GM18511 (cell line): ENCODE measurements at regions not wholly inside any gene's neighbourhood (a gene's known extent, or its start where the extent isn't known, plus 50 kb on each side); places are given as distances from the start of the nearest gene placed in this dataset.
A peak's percentile ranks its signal among the peaks of the same experiment; 100 is the strongest.
"Not testable (repeated sequence)": the region's sequence is repeated elsewhere in the genome, so short reads cannot be mapped to it uniquely, and the experiment has no call there.

Source experiments
- ATAC-seq: cut with Tn5 transposase; IDR thresholded peaks from one replicate; pipeline ENCODE4 v1.9.1; 2021; ENCODE audit warnings: mild to moderate bottlenecking, moderate library complexity; ENCODE audit not compliant: unreplicated experiment

GRCh38 chr15:21357056-21357455 lies 83.2 kb downstream of the POTEB3 start:
- ATAC-seq = not testable (repeated sequence)

- not testable (repeated sequence) for ATAC-seq
Observed at GRCh38 chr15:21355944-21356343, 84.4 kb downstream of the POTEB3 start.

GRCh38 chr15:21354597-21354996 lies 85.7 kb downstream of the POTEB3 start:
- ATAC-seq = not testable (repeated sequence)

DNA sequence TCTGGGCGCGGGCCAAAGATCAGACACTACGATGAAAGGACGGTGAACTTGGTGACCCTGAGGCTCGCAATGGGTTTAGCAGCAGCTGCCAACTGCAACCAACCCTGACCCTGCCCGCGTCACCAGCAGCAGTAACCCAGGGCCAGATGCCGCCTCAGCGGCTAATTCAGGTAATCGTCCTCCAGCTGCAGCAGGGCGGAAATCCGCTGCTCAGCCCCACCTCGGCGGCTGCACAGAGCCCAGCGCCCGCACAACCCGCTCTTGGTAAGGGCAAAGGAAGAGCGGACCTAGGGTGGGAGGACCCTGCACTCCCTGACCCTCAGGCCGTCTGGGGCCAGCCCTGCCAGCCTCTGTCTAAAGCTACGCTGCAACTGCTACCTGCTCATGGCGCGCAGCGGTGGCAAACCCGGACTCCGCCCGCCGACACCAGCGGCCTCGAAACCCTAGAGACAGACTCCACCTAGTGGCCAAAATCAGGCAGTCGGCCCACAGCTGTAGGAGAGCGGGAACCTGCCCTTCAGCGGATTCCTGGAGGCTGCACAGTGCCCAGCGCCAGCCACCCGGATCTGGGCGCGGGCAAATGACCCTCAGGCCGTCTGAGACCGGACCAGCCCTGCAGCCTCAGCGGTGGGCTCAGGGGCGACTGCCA lies 87.5 kb downstream of the POTEB3 start:
- not testable (repeated sequence) for ATAC-seq

GRCh38 chr15:21344960-21345359 lies 95.3 kb downstream of the POTEB3 start:
- ATAC-seq = not testable (repeated sequence)

- not testable (repeated sequence) for ATAC-seq
Observed at GRCh38 chr15:21344500-21344899, 95.8 kb downstream of the POTEB3 start.

DNA sequence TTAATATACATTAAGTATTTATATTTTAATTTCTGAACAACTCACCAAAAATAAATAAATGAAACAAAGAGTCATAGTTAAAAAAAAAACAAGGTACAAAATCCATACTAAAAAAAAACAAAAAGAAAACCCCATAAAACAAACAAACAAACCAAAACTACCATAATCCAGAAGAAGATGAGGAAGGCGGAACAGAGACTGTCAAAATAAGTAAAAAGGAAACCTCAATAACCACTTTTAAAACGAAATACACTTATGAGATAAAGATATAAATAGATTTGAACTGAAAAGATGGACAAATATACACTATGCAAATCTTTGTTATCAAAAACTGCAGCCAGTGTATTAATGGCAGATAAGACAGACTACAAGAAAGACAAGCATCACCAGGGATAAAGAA lies 103.3 kb downstream of the POTEB3 start:
- not testable (repeated sequence) for ATAC-seq

- ATAC-seq = not testable (repeated sequence)
Observed at GRCh38 chr15:21324720-21325460, 115.4 kb downstream of the POTEB3 start.

- peak; percentile 66 for ATAC-seq
Observed at GRCh38 chr15:21284353-21284752, 155.9 kb downstream of the POTEB3 start.

DNA sequence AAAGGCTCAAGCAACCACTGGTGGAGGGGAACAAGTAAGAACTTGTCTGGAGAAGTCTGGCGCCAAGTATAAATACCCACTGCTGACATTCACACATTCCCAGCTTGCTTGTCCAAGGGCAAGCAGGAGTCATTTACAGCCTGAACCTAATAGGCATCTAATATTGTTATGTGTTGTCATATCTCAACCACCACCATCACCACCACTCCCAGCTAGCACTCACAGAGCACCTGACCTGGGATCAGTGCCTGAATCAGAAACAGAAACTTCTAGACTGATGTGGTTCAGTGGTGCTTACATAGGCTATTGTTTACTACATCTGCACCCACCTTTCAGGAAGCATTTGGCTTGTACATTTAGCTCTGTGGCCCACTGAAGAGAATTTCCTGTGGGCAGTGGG lies 157.1 kb downstream of the POTEB3 start:
- peak; percentile 83 for ATAC-seq

- ATAC-seq = not testable (repeated sequence)
Observed at GRCh38 chr15:21280272-21280671, 160.0 kb downstream of the POTEB3 start.

DNA sequence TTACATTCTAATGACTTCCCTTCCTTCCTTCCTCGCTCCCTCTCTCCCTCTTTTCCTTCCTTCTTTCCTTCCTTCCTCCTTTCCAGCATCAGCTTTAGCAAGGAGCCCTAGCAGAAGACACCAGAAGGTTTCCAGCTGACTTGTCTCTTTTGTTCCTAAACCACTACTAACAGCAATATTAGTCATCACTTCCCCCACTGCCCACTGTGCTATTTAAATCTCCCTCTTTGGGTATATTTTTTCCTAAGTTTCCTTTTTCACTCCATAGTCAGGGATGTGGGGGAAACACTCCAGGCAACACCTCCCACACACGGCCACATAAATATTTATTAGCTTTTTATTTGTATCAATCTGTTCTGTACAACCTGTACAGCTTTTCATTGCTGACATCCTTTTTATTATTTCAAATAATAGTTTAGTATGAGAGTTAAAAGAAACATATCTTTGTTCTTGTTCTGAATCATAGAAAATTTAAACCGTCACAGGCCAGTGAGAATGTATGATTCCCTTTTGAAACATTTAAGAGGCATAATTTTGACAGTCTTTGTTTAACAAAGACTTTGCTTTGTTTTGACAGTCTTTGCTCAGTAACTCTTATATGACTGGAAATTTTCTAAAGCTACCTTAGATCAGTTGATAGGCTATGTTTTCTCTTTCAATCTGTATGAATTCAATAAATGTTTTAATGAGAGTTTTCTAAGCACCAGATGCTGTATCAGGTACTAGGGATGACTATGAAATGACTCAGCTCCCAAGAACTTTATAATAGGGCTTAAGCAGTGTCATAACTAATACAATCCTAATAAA lies 167.9 kb downstream of the POTEB3 start:
- peak; percentile 44 for ATAC-seq

DNA sequence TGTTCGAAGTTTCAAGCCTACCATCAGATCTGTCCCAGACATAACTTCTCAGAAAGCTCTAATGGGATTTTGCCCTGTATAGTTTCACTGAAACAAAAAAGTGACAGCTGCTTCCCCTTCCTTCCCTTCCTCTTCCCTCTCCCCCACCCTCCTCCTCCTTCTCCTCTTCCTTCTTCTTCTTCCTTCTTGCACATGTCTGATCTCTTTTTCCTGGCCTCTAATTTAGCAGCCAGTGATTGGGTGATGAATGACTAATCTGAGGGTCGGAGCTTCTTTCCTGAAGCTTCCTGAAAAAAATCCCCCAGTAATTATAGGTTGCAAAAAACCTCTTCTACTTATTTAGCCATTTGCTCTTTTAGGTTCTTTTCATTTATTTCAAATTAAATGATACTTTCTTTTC lies 168.7 kb downstream of the POTEB3 start:
- ATAC-seq = no peak

- no peak for ATAC-seq
Observed at GRCh38 chr15:21270474-21270873, 169.8 kb downstream of the POTEB3 start.

GRCh38 chr15:21269673-21270072 lies 170.6 kb downstream of the POTEB3 start:
- not testable (repeated sequence) for ATAC-seq

DNA sequence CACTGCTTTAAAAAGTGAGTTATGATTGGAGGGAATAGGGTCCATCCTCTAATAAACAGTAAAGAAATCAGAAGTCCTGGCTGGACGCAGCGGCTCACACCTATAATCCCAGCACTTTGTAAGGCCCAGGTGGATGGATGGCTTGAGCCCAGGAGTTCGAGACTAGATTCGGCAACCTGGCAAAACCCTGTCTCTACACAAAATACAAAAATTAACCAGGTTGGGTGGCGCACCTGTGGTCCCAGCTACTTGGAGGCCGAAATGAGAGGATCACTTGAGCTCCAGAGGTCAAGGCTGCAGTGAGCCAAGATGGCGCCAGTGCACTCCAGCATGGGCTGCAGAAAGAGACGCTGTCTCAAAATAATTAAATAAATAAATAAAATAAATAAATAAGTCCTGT lies 171.2 kb downstream of the POTEB3 start:
- ATAC-seq = no peak

GRCh38 chr15:21268436-21268940 lies 171.8 kb downstream of the POTEB3 start:
- no peak for ATAC-seq

GRCh38 chr15:21267671-21268395 lies 172.5 kb downstream of the POTEB3 start:
- ATAC-seq = no peak

DNA sequence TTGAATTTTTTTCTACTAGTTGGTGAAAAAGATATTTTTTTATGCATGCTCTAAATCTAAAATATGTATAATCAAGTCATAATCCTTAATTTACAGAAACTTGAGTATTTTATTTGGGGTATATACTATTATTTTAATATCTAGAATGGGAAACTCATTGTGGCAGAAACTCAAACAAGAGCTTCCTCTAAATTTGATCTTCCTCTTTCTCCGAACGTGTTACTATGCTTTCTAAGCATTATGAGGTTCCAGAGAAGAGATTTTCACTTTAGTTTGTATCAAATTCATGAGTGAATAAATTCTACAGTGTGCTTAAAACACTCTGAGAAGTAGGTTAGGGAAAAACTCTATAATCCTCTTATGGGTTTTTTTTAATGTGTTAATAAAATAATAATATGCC lies 173.1 kb downstream of the POTEB3 start:
- no peak for ATAC-seq

DNA sequence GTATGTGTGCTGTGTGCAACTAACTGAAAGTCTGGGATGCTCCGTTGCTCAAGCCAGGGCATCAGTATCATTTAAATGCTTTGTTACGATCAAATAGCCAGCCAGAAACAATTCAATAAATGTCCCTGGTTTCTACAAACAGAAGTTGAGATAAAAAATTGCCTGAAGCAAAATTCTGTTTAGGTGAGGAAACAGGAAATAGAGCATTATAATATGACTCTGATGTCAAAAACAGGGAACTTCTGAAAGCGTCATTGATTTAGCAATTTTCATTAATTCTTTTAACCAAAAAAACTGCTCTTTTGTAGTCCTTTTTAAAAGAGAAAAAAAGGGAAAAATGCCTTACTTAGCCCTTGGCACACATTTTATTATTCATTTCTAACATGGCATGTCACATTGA lies 174.7 kb downstream of the POTEB3 start:
- not testable (repeated sequence) for ATAC-seq
